ENCODE measurements at regions not wholly inside any gene's neighbourhood (a gene's known extent, or its start where the extent isn't known, plus 50 kb on each side); places are given as distances from the start of the nearest gene placed in this dataset.

DNA sequence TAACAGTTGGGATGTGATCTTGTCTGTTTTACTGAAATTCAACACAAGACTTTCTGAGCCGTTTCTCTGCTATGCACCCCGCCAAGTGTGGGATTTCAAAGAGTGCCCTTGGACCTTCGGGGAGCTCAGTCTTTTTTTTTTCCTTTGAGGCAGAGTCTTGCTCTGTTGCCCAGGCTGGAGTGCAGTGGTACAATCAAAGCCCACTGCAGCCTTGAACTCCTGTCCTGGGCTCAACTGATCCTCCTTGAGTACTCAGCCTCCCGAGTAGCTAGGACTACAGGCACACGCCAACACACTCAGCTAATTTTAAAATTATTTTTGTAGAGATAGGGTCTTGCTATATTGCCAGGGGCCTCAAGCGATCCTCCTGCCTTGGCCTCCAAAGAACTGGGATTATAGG, 162.9 kb downstream of the BAMBI start:
- POLR2A ChIA-PET = interaction anchor here (0.6 kb wide), 1 partner anchor 23 kb away, joined by 3 read pairs; no protein-coding TSS in a partner anchor
- no peak overlapping the region for H3K9ac ChIP-seq (ENCODE audit: low read length)
- no peak for ATAC-seq
- H3K4me1 ChIP-seq (ENCODE audit: control insufficient read depth in 1 of 2, insufficient read depth in 2 of 2, low read length in 2 of 2) = peaks cover 25 to 30% of the 10 kb centered on the region in 2 experiments
- no peaks in the 10 kb centered on the region for H3K9me2 ChIP-seq (ENCODE audit: insufficient read depth)
- CTCF ChIA-PET = no interaction called here
- TF ChIP-seq EZH2 (IDR thresholded peaks at IDR 0.05) (no peak), YY1 (IDR thresholded peaks at IDR 0.05; ENCODE audit: extremely low read depth, insufficient replicate concordance, low read depth, low read length) (no peak), SP1 (IDR thresholded peaks at IDR 0.05; ENCODE audit: low read depth) (no peak), CBX3 (IDR thresholded peaks at IDR 0.05; ENCODE audit: low read depth) (no peak)
- peak overlapping the region; percentile 43 for H3K4me2 ChIP-seq (ENCODE audit: low read length)
- intact Hi-C loops (cut with micrococcal nuclease) = no loop called here
- H3K4me3 ChIP-seq (replicated peaks in 1 of 2; ENCODE audit: low read depth in 1 of 2, low read length in 2 of 2) = no peak overlapping the region
- H3K79me2 ChIP-seq (ENCODE audit: insufficient read depth, low read length) = no peaks in the 10 kb centered on the region
- H3K27ac ChIP-seq (ENCODE audit: low read depth, low read length) = peak overlapping the region; percentile 32
- no peak for DNase-seq (ENCODE audit: low read depth, low spot score)
- no peak overlapping the region for H2AFZ ChIP-seq (ENCODE audit: low read depth, low read length, poor library complexity, severe bottlenecking)
- no peaks in the 10 kb centered on the region for H4K20me1 ChIP-seq (ENCODE audit: insufficient read depth)
- RAD21 ChIA-PET (ENCODE audit: low non-redundant PET in 1 of 2, low total read pairs in 2 of 2, uncharacterized antibody in 2 of 2, unreplicated experiment in 2 of 2) = no interaction called here
- H3K9me3 ChIP-seq (ENCODE audit: control insufficient read depth in 1 of 2, insufficient read depth in 1 of 2, low read depth in 1 of 2, low read length in 2 of 2) = peaks cover 0 to 9% of the 10 kb centered on the region in 2 experiments; a peak in 2 of 4 replicates
- no peaks in the 10 kb centered on the region for H3K27me3 ChIP-seq (ENCODE audit: insufficient read depth, low read length)
- BruUV-seq (replicated peaks) = no TSS peak
- no peaks in the 10 kb centered on the region for H3K36me3 ChIP-seq (ENCODE audit: control insufficient read depth in 1 of 2, insufficient read depth in 2 of 2, low read length in 2 of 2)

DNA sequence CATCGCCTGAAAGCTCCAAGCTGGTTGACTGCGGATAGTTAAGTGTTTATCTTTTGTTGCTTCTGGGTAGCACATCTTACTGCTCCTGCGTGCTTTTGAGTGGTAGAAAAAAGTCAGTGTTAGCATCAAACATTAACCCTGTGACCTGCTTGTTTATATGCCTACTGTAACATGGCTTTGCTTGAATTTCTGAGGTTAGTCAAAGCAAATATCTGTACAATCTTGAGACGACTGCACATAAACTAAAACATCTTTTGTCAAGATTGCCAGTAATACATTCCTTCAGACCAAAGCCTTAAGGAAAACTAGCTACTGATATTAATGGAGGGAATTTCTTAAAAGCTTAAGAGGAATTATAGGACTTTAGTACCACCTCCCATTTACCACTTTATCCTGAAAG, 163.7 kb downstream of the BAMBI start:
- H3K4me3 ChIP-seq (replicated peaks in 1 of 2; ENCODE audit: low read depth in 1 of 2, low read length in 2 of 2) = no peak overlapping the region
- BruUV-seq (replicated peaks) = no TSS peak
- no peak overlapping the region for H2AFZ ChIP-seq (ENCODE audit: low read depth, low read length, poor library complexity, severe bottlenecking)
- ChIA-PET POLR2A (no interaction called here), CTCF (no interaction called here), RAD21 (ENCODE audit: low non-redundant PET in 1 of 2, low total read pairs in 2 of 2, uncharacterized antibody in 2 of 2, unreplicated experiment in 2 of 2) (no interaction called here)
- H3K36me3 ChIP-seq (ENCODE audit: control insufficient read depth in 1 of 2, insufficient read depth in 2 of 2, low read length in 2 of 2) = no peaks in the 10 kb centered on the region
- no peaks in the 10 kb centered on the region for H3K9me2 ChIP-seq (ENCODE audit: insufficient read depth)
- H3K4me1 ChIP-seq (ENCODE audit: control insufficient read depth in 1 of 2, insufficient read depth in 2 of 2, low read length in 2 of 2) = peaks cover 25 to 30% of the 10 kb centered on the region in 2 experiments
- H3K9ac ChIP-seq (ENCODE audit: low read length) = no peak overlapping the region
- intact Hi-C loops (cut with micrococcal nuclease) = no loop called here
- H3K27ac ChIP-seq (ENCODE audit: low read depth, low read length) = no peak overlapping the region
- H3K9me3 ChIP-seq (ENCODE audit: control insufficient read depth in 1 of 2, insufficient read depth in 1 of 2, low read depth in 1 of 2, low read length in 2 of 2) = peaks cover 0 to 9% of the 10 kb centered on the region in 2 experiments; a peak in 2 of 4 replicates
- TF ChIP-seq FOSL1 (IDR thresholded peaks at IDR 0.05; ENCODE audit: low read depth) (no peak), EZH2phosphoT487 (IDR thresholded peaks at IDR 0.05; ENCODE audit: borderline replicate concordance) (no peak), CBX3 (IDR thresholded peaks at IDR 0.05; ENCODE audit: low read depth) (no peak), EGR1 (IDR thresholded peaks at IDR 0.05; ENCODE audit: low read depth) (no peak), TCF7L2 (IDR thresholded peaks at IDR 0.05; ENCODE audit: borderline replicate concordance, extremely low read depth, insufficient read depth, insufficient read length) (no peak)
- TF ChIP-seq, protein P1, sequence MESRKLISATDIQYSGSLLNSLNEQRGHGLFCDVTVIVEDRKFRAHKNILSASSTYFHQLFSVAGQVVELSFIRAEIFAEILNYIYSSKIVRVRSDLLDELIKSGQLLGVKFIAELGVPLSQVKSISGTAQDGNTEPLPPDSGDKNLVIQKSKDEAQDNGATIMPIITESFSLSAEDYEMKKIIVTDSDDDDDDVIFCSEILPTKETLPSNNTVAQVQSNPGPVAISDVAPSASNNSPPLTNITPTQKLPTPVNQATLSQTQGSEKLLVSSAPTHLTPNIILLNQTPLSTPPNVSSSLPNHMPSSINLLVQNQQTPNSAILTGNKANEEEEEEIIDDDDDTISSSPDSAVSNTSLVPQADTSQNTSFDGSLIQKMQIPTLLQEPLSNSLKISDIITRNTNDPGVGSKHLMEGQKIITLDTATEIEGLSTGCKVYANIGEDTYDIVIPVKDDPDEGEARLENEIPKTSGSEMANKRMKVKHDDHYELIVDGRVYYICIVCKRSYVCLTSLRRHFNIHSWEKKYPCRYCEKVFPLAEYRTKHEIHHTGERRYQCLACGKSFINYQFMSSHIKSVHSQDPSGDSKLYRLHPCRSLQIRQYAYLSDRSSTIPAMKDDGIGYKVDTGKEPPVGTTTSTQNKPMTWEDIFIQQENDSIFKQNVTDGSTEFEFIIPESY (IDR thresholded peaks at IDR 0.05; ENCODE audit: extremely low read depth, insufficient replicate concordance, low read length) = no peak
- H4K20me1 ChIP-seq (ENCODE audit: insufficient read depth) = no peaks in the 10 kb centered on the region
- H3K79me2 ChIP-seq (ENCODE audit: insufficient read depth, low read length) = no peaks in the 10 kb centered on the region
- H3K4me2 ChIP-seq (ENCODE audit: low read length) = no peak overlapping the region
- no peaks in the 10 kb centered on the region for H3K27me3 ChIP-seq (ENCODE audit: insufficient read depth, low read length)
- no peak for ATAC-seq
- no peak for DNase-seq (ENCODE audit: low read depth, low spot score)

All from HCT116 (cell line).